ENCODE measurements at regions not wholly inside any gene's neighbourhood (a gene's known extent, or its start where the extent isn't known, plus 50 kb on each side); places are given as distances from the start of the nearest gene placed in this dataset.

GRCh38 chr6:133184798-133185372 lies 56.3 kb upstream of the EYA4 start:
- peak; percentile 52 for DNase-seq (ENCODE audit: low spot score)

- DNase-seq (ENCODE audit: low spot score), result no peak
These were observed 55.4 kb upstream of the EYA4 start for GRCh38 chr6:133185731-133186130.

- no peak for DNase-seq (ENCODE audit: low spot score)
These were observed 54.0 kb upstream of the EYA4 start for GRCh38 chr6:133187114-133187513.

- DNase-seq (ENCODE audit: low spot score), result no peak
These were observed 53.3 kb upstream of the EYA4 start for GRCh38 chr6:133187657-133188453.

GRCh38 chr6:133190912-133191311 lies 50.2 kb upstream of the EYA4 start:
- no peak for DNase-seq (ENCODE audit: low spot score)

- no peak for DNase-seq (ENCODE audit: low spot score)
These were observed 49.8 kb upstream of the EYA4 start for GRCh38 chr6:133191323-133191722.

Data from NAMALWA (cell line).